SK-N-MC (cell line): ENCODE measurements at regions not wholly inside any gene's neighbourhood (a gene's known extent, or its start where the extent isn't known, plus 50 kb on each side); places are given as distances from the start of the nearest gene placed in this dataset.

ENCODE experiments used
- EZH2 ChIP-seq: fragments of 200-600 bp; sonication (generic); IDR thresholded peaks from one replicate; pipeline ENCODE4 v1.6.1; 2017; ENCODE audit warnings: antibody characterized with exemption
- POLR2AphosphoS5 ChIP-seq: IDR thresholded peaks from 2 replicates; pipeline ENCODE4 v1.6.1; 2012; ENCODE audit warnings: mild to moderate bottlenecking, low read depth, low read length, borderline replicate concordance

- TF ChIP-seq EZH2: no peak
- TF ChIP-seq POLR2AphosphoS5: no peak
These were observed 256.9 kb upstream of the AKR1E2 start for GRCh38 chr10:4569151-4569550.
